Glomerular visceral epithelial cell (primary cell): ENCODE measurements at regions not wholly inside any gene's neighbourhood (a gene's known extent, or its start where the extent isn't known, plus 50 kb on each side); places are given as distances from the start of the nearest gene placed in this dataset.

Experiments
- DNase-seq: peaks from one replicate; pipeline ENCODE4 v3.0.0-alpha.2; 2016; ENCODE audit errors: extremely low spot score

DNA sequence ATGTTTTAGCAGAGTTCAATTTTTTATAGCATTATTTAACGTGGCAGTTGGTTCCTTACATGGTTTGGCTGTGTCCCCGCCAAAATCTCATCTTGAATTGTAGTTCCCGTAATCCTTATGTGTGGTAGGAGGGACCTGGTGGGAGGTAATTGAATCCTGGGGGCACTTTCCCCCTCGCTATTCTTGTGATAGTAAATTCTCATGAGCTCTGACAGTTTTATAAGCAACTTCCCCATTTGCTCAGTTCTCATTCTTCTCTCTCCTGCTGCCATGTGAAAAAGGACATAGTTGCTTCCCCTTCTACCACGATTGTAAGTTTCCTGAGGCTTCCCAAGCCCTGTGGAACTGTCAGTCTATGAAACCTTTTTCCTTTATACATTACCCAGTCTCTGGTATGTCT, 329.5 kb downstream of the GRIA2 start:
- DNase-seq = no peak

DNA sequence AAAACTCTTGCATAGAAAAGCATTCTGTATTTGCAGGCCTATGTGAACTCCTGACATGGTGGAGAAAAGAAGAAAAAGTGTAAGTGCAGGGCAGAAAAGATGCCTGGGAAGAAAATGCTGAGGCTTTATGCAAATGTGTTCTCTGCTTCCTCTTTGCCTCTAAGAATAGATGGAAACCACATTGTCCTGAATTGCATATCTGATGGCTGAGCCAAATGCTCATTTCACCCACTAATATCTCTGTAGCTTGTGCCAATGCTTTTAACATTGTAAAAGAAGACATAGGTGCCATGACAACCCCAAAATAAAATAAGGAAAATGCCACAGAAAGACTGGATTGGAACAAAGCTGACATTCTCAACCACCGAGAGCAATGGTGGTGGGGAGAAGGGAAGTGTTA, 307.4 kb downstream of the GRIA2 start:
- DNase-seq = no peak

DNA sequence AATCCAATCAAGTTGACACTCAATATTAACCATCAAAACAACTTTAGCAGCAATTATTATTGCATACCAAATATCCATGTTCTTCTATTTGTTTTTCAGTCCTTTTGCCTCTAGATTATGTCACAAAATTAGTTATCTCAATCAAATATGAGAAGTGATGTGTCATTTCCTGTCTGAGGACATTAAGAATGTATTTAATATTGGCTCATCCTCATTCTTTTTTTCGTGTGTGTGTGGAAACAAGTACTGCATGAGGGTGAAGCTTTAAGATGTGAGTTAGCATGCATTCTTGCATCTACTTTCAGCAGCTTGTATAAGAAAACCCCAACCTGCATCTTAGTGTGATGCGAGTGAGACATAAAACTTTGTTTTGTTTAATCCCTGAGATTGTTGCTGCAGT, 301.4 kb downstream of the GRIA2 start:
- DNase-seq = no peak

DNA sequence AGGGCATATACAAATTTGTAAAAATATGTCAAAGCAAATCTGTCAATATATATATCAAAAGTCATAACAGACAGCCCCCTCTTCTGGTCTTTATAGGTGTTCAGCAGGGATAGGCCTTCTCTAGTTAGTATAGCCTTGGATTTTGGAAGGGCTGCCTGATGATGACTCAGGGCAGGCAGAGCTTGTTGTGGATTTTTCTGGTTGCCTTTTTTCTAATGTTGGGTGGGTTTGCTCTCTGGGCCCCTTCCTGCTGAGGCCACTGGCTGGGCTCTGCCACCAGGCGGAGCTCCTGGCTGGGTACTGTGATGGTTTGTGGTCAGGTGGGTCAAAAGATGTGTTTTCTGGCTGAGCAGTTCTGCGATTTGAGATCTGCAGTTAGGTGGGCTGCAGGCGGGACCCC, 294.2 kb downstream of the GRIA2 start:
- no peak for DNase-seq

GRCh38 chr4:157509341-157509740, 288.8 kb downstream of the GRIA2 start:
- DNase-seq = no peak

DNA sequence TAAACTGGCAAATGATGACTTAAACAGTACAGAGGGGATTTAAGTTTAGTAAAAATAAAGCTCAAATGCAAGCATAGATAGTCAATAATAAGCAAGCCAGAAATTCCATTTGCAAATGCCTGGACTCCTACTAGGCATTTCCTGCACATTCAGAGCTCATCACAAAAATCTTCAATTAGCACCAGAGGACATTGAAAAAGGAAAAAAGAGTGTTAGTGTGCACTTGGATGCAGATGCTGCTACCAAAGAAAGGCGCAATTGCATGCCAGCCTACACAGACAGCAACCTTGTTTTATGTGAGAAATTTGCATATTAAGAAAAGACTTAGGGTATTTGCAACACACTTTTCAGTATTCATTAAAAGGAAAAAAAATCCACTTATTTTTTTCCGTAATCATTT, 282.1 kb downstream of the GRIA2 start:
- no peak for DNase-seq

DNA sequence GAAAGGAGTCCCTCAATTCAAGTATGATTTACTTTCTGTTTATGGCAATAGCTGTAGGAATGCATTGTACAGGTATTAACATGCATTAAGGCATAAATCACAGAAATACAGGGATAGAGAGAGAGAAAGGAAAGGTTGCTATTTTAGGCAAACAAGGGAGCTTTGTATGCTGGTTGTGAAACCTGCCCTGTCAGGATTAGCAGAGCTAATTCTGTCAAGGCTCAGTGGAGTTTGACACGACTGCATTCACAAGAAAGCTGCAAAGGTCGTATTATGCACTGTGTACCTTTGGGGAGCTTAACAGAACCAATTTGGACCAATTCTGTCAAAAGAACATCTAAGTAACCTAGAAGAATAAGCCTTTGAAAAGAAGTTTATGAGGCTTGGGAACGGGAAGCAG, 239.3 kb downstream of the GRIA2 start:
- DNase-seq = no peak

- no peak for DNase-seq
These were observed 226.7 kb downstream of the GRIA2 start for GRCh38 chr4:157447195-157447594.

DNA sequence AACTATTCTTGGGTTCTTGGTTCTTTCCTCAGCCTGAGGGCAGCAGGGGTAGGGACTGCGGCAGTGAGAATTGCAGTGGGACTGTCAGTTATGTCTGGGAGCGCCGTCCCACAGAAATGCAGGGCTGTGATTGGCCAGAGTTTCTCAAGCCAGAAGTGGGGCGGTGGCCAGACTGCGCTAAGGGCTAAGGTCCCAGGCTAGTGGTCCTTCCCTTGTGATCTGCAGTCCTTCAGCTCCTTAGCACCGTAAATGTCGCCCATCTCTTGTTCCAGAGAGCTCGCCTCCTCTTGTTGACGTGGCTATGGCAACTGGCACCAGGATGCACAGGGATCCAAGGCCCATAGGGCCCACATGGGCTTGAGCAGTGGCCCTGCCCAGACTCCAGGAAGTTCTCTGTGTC, 223.5 kb downstream of the GRIA2 start:
- no peak for DNase-seq

DNA sequence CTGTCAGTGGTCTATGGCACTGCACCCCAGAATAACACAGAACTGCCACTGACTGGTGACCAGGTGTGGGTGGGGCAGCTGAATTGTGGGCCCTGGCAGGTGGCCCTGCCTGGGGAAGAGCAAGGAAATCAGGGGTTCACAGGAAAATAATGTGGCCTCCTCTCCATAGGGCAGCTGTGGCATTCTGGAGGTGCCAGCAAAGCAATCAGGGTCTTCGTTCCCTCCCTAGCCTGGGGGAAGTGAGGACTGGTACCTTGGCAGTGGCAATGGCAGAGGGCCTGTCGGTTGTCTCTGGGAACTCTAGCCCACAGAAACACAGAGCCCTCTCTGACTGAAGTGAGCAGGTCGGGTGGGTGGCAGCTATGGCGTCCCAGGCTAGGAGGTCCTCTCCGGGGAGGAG, 223.0 kb downstream of the GRIA2 start:
- DNase-seq = no peak

DNA sequence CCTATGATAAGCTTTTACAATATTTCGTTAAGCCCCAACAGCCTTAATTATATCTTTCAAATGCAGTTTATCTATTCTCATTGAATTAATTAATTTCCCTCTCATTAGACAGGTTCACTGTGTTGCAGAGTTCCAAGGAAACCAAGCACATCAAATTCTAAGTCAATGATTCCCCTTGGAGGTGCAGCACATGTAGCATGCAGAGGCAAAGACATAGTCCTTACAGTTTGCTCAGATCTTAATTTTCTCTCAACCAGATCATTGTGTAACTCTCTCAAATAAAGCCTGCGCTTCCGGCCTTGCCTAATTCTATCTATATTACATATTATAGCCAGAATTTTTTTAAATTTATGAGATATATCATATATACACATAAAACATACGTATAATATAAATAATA, 205.4 kb downstream of the GRIA2 start:
- DNase-seq = no peak

DNA sequence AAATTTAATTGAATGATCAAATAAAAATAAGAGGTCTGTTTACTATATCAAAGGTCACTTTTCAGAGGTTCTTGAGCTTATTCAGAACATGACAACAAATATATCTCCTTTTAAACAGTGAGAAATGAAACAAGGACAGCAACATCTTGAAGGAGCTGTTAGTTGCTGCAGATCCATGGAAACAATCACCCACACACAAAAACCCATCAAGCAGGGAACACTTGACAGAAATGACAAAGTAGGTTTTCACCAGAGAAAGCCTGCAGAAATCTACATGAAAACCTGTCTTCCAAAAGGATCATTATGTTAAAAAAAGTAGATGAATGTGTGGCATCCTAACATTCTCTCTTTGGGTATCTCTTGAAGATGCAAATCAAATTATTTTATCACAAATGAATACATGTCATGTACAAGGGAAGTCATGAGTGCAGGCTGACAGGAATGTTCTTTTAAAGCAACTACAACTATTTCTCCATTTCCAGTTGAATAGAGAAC, 203.0 kb downstream of the GRIA2 start:
- no peak for DNase-seq

- DNase-seq = no peak
These were observed 200.8 kb downstream of the GRIA2 start for GRCh38 chr4:157421365-157421764.
